Jurkat, Clone E6-1 (cell line): ENCODE measurements at regions not wholly inside any gene's neighbourhood (a gene's known extent, or its start where the extent isn't known, plus 50 kb on each side); places are given as distances from the start of the nearest gene placed in this dataset.

Source experiments
- DNase-seq: peaks from one replicate; pipeline ENCODE4 v3.0.0-alpha.2; 2011; ENCODE audit warnings: low read depth, low spot score
- H3K4me3 ChIP-seq: 2 replicates; pipeline ENCODE4 v1.5.1; 2011; ENCODE audit warnings: mild to moderate bottlenecking, low read length, control low read depth, moderate library complexity

DNA sequence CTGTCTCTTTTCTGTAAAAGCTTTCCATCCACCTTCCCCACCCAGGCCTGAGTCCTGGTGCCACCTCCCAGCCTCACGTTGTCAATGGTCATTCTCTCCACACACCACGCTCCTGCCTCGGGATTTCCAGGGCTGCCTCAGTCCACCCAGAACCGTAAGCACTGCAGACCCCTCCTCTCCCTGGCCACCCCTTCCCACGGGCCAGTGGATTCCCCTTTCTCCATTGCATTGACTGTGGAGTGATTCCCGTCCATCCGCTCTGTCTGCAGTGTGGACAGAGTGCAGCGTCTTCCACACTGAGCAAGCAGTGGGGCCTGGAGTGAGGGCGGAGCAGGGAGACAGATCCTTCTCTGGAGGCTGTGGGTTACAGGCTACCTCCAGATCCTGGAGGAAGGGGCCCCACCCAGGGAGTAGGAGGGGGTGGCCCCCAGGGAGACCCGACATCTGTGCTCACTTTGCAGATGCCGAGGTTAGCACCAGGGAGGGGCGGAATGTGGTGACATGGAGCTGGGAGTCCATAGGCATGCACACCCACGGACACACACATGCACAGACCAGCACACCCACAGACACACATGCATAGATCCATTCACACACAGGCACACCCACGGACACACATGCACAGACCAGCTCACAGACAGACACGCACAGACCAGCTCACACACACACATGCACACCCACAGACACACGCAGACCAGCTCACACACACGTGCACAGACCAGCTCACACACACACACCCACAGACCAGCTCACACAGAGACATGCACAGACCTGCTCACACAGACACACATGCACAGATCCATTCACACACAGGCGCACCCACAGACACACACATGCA is 109.6 kb upstream of the B3GAT1 start:
- DNase-seq, result no peak
- H3K4me3 ChIP-seq, result no peak overlapping the region

- DNase-seq, result no peak
Observed at GRCh38 chr11:134521001-134521400, 109.0 kb upstream of the B3GAT1 start.

DNA sequence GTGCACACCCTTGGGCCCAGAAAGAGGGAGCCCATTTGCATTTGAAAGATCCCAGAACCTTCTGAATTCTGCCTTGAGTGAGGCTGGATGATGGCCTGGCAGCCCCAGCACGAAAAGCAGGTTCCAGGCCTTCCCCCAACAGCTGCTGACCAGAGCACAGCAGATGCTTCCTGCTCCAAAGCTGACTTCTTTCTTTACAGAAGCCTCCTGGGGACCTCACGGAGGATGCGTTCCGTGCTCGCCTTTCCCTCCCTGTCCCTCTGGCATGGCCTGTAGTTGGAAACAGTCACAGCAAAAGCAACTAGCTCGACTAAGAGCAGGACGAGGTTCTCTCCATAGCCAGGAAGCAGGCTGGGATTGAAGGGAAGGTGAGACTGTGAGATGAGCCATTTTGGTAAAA is 107.7 kb upstream of the B3GAT1 start:
- no peak overlapping the region for H3K4me3 ChIP-seq
- DNase-seq, result no peak

More at GRCh38 chr11:134521001-134521400, 109.0 kb upstream of the B3GAT1 start:
- H3K4me3 ChIP-seq, result no peak overlapping the region

DNA sequence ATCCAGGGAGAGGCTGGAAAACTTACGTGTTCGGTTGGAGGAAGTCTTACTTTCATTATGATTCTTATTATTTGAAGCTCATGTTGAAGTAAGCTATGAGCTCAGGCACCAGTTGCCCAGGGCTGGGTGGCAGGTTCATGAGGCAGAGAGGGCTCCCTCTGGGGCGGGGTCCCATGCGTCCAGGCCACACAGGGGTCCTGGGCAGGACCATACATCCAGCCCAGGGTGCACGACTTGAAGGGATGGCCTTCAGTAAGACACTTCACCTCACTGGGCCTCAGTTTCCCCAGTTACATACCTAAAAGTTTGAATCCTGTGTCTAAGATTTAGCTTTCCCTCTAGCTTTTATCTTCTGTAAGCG is 107.3 kb upstream of the B3GAT1 start:
- no peak for DNase-seq
- no peak overlapping the region for H3K4me3 ChIP-seq

DNA sequence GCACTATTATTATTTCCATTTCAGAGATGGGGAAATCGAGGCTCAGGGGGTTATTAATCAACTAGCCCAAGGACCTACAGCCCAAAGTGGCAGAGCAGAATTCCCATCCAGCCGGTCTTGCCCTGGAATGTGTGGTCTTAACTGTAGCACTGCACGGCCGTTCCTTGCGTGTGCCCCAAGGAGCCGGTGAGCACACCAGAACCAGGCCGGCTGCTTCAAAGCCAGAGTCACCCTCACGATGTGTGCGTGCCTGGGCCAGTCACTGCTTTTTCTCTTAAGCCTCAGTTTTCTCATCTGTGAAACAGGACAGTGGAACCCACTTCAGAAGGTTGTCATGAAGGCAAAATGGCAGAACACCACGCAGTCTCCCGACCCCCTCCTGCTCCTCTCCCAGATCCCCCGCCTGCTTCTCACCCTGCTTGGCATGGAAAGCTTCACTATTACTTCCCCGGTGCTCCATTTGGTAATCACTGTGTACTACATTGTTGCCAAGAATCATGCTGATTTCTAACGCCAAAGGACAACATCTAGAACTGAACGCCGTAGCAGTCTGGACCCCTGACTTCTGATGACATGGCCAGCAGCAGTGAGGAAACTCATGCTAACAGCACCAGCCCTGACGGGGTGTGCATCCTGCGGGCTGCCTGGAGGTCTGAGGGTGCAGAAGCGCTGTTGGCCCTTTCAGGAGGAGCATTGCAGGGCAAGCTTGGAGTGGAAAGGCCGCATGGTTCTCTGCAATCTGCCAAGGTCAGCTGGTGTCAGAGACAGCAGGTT is 106.8 kb upstream of the B3GAT1 start:
- no peak overlapping the region for H3K4me3 ChIP-seq
- DNase-seq, result no peak

DNA sequence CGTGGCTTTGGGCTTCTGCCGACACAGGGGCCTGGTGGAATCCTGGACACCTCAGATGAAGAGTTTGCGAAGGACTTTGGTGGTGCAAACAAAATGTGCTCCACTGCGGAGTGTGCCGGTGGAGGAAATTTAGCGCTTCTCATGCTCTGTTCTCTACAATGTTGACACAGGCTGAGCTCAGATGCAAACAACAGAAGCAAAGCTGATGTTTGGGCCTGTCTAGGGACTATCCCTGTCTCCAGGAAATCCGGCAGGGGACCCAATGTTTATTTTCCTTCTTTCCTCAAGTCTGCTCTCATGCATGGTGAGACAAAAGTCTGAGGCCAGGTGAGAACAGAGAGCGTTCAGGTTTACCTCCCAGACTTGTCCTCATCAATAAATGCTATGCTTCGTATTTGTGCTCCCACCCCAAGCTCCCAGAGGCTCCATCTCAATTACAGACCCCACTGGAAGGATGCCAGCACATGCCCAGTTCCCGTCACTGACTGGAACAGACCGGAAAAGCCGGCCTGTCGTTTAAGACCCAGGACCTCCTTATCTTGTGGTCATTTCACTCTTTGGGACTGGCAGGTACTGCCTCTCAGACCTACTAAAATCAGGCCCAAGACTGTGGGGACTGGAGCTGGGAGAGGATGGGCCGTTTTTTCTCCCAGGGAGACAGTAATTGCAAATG is 105.7 kb upstream of the B3GAT1 start:
- H3K4me3 ChIP-seq, result no peak overlapping the region

DNA sequence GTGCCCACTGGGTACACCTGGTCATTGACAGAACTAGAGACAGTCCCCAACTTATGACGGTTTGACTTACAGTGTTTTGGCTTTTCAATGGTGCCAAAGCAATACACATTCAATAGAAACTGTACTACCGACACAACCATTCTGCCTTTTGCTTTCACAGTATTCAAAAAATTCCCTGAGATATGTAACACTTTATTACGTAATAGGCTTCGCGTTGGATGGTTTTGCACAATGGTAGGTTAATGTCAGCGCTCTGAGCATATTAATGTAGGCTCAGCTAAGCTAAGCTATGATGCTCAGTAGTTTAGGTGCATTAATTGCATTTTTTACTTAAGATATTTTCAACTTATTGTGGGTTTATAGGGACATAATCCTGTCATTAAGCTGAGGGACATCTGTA is 105.1 kb upstream of the B3GAT1 start:
- DNase-seq, result no peak
- H3K4me3 ChIP-seq, result no peak overlapping the region

More for the DNA sequence above, 105.7 kb upstream of the B3GAT1 start:
- no peak for DNase-seq

- peak; percentile 71 for DNase-seq
- H3K4me3 ChIP-seq, result no peak overlapping the region
Observed at GRCh38 chr11:134516529-134516928, 104.5 kb upstream of the B3GAT1 start.

- no peak for DNase-seq
- no peak overlapping the region for H3K4me3 ChIP-seq
Observed at GRCh38 chr11:134515081-134515960, 103.3 kb upstream of the B3GAT1 start.

GRCh38 chr11:134514354-134514951 is 102.4 kb upstream of the B3GAT1 start:
- no peak for DNase-seq
- H3K4me3 ChIP-seq, result no peak overlapping the region

DNA sequence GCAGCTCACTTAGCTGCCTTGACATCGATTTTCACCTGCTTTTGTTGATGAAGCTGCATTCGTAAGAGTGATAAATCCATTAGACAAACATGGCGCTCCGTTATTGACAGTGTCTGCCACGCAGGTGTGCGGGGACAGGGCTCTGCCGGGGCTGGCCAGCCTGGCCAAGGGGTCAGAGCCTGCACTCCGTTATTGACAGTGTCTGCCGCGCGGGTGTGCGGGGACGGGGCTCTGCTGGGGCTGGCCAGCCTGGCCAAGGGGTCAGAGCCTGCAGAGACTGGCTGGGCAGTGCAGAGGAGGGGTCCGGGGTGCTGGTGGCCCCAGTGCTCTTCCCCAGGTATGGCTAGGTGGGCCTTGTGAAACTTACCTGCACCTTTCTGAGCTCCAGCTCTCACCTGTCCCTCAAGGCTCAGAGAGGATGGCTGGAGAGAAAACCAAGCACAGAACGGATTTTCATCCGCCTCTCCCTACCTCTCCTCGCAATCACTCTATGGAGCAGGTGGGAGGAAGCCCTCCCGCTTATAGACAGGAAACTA is 101.6 kb upstream of the B3GAT1 start:
- H3K4me3 ChIP-seq, result no peak overlapping the region
- no peak for DNase-seq

DNA sequence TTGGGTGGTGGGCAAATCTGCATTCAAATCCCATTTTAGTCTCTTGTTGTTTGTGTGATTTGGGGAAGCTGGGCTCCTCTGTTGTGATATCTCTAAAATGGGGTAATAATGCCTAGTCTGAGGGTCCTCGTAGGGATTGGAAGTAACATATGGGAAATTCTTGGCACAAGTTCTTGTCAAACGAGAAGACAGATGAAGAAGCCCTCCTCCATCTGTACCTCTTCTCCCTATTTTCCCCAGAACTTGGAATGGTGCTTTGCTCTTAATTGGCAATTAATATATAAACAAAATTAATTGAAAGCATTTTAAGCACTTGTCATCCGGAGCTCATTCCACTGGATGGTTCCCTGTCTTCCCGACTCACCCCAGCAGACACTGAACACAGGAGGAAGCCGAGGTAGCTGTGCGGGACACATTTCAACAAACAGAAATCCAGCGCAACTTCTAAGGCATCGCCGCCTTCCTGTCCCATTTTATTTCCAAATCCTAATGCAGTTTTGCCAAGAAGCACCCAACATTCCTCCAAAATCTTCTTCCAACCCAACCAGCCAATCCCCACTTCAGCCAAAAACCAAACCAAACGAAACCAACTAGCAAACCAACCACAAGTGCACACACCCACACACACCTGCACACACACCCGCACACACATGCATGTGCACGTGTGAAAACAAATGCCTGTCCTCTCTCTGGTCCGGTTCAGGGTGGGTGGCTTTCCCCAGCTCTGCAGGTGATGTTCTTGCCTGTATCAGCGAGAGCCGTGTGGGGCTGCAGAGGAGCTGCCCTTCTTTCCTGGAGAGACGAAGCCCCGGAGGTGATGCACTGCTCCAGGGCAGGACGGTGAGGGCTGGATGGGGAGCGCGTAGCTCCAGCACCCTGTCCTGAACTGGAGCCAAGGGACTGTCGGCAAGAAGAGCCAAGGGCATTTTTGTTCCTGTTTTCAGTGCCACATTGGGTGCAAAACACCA is 100.8 kb upstream of the B3GAT1 start:
- no peak overlapping the region for H3K4me3 ChIP-seq
- DNase-seq, result no peak

DNA sequence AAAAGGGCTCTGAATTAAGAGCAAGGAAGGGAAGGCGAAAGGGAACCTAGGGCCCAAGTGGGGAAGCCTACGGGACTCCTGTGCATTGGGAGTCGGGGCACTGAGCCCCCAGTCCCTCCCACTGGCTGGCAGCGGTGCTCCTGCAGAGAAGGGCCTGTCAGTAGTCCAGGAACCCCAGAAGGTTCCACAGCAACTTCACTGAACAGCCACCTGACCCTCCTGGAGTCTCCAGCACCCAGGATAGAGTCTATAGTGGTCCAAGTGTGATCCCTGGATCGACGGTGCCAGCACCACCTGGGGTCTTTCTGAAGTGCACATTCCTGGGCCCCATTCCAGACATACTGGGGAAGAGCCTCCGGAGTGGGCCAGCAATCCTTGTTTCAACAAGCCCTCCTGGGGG is 100.0 kb upstream of the B3GAT1 start:
- no peak for DNase-seq
- H3K4me3 ChIP-seq, result no peak overlapping the region

DNA sequence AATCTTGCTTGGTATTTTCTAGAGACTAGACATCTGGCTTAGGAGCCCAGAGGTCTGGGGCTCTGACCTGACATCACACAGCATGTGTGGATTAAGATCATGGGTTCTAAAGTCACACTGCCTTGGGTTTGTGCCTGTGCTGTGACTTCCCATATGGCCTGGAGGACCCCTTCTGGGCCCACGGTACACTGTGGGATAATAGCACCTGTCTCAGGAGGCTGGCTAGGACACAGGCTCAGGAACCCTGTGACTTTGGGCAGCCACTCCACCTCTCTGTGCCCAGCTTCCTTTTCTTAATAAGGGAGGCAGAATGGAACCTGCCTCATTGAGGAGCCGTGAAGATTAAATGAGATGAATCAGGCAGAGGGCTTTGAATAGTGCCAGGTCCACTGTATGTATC is 99.2 kb upstream of the B3GAT1 start:
- DNase-seq, result no peak
- no peak overlapping the region for H3K4me3 ChIP-seq

GRCh38 chr11:134510233-134511040 is 98.4 kb upstream of the B3GAT1 start:
- H3K4me3 ChIP-seq, result no peak overlapping the region
- no peak for DNase-seq

GRCh38 chr11:134509381-134510232 is 97.6 kb upstream of the B3GAT1 start:
- DNase-seq, result no peak
- no peak overlapping the region for H3K4me3 ChIP-seq
